SK-N-SH (cell line): ENCODE measurements at regions not wholly inside any gene's neighbourhood (a gene's known extent, or its start where the extent isn't known, plus 50 kb on each side); places are given as distances from the start of the nearest gene placed in this dataset.
"Not testable (repeated sequence)": the region's sequence is repeated elsewhere in the genome, so short reads cannot be mapped to it uniquely, and the experiment has no call there.

ENCODE experiments used
- EP300 ChIP-seq, 2 experiments: IDR thresholded peaks; 2 replicates each; pipeline versions ENCODE4 v1.4.0 to v1.6.1; 2012; ENCODE audit warnings: borderline replicate concordance in 1 of 2, low read depth in 1 of 2, low read length in 1 of 2
- EZH2phosphoT487 ChIP-seq: fragments of 200-600 bp; sonication (generic); IDR thresholded peaks from 2 replicates; pipeline ENCODE4 v1.6.1; 2017; ENCODE audit warnings: low read depth, mixed run types, mild to moderate bottlenecking, antibody characterized with exemption, moderate library complexity, borderline replicate concordance
- GATA2 ChIP-seq: sonication (generic); formaldehyde crosslinking; IDR thresholded peaks from 2 replicates; pipeline ENCODE4 v1.5.0; 2020; ENCODE audit warnings: mild to moderate bottlenecking, missing genetic modification reagents
- MXI1 ChIP-seq: IDR thresholded peaks from 2 replicates; pipeline ENCODE4 v1.6.1; 2012; ENCODE audit warnings: mild to moderate bottlenecking, low read depth, low read length, improper control_type of control experiment
- POLR2AphosphoS5 ChIP-seq: IDR thresholded peaks from 2 replicates; pipeline ENCODE4 v1.6.1; 2012; ENCODE audit warnings: low read depth, low read length
- RCOR1 ChIP-seq: fragments of 150-350 bp; IDR thresholded peaks from 2 replicates; pipeline ENCODE4 v1.6.1; 2017; ENCODE audit warnings: antibody characterized with exemption, low read length
- TF ChIP-seq, protein P1 (sequence below): IDR thresholded peaks from 2 replicates; pipeline ENCODE4 v1.4.0; 2012; ENCODE audit warnings: low read depth, borderline replicate concordance
- TF ChIP-seq, protein P2 (sequence below): fragments of 200-600 bp; sonication (generic); IDR thresholded peaks from 2 replicates; pipeline ENCODE4 v1.6.1; 2017; ENCODE audit warnings: antibody characterized with exemption, mild to moderate bottlenecking, moderate library complexity
- TF ChIP-seq, protein P3 (sequence below): fragments of 150-350 bp; IDR thresholded peaks from 2 replicates; pipeline ENCODE4 v1.6.1; 2017; ENCODE audit warnings: antibody characterized with exemption, low read length, low read depth, borderline replicate concordance

DNA sequence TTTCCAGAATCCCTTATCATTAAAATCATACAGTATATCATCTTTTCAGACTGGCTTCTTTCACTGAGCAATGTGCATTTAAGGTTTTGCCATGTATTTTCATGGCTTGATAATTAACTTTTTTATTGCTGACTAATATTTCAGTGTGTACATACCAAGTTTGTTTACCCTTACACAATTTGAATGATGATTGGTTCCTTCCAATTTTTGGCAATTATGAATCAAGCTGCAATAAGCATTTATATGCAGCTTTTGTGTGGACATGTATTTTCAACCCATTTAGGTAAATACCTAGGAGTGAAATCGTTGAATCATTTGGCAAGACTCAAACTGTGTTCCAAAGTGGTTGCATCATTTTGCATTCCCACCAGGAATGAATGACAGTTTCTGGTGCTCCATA lies 272.8 kb downstream of the CNTNAP3 start:
- not testable (repeated sequence) for TF ChIP-seq GATA2; EP300 (IDR thresholded peaks at IDR 0.05; ENCODE audit: borderline replicate concordance in 1 of 2, low read depth in 1 of 2, low read length in 1 of 2); MXI1; POLR2AphosphoS5; RCOR1; EZH2phosphoT487
- TF ChIP-seq, protein P1, sequence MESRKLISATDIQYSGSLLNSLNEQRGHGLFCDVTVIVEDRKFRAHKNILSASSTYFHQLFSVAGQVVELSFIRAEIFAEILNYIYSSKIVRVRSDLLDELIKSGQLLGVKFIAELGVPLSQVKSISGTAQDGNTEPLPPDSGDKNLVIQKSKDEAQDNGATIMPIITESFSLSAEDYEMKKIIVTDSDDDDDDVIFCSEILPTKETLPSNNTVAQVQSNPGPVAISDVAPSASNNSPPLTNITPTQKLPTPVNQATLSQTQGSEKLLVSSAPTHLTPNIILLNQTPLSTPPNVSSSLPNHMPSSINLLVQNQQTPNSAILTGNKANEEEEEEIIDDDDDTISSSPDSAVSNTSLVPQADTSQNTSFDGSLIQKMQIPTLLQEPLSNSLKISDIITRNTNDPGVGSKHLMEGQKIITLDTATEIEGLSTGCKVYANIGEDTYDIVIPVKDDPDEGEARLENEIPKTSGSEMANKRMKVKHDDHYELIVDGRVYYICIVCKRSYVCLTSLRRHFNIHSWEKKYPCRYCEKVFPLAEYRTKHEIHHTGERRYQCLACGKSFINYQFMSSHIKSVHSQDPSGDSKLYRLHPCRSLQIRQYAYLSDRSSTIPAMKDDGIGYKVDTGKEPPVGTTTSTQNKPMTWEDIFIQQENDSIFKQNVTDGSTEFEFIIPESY, result not testable (repeated sequence)
- TF ChIP-seq, protein P2, sequence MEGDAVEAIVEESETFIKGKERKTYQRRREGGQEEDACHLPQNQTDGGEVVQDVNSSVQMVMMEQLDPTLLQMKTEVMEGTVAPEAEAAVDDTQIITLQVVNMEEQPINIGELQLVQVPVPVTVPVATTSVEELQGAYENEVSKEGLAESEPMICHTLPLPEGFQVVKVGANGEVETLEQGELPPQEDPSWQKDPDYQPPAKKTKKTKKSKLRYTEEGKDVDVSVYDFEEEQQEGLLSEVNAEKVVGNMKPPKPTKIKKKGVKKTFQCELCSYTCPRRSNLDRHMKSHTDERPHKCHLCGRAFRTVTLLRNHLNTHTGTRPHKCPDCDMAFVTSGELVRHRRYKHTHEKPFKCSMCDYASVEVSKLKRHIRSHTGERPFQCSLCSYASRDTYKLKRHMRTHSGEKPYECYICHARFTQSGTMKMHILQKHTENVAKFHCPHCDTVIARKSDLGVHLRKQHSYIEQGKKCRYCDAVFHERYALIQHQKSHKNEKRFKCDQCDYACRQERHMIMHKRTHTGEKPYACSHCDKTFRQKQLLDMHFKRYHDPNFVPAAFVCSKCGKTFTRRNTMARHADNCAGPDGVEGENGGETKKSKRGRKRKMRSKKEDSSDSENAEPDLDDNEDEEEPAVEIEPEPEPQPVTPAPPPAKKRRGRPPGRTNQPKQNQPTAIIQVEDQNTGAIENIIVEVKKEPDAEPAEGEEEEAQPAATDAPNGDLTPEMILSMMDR, result not testable (repeated sequence)
- TF ChIP-seq, protein P3, sequence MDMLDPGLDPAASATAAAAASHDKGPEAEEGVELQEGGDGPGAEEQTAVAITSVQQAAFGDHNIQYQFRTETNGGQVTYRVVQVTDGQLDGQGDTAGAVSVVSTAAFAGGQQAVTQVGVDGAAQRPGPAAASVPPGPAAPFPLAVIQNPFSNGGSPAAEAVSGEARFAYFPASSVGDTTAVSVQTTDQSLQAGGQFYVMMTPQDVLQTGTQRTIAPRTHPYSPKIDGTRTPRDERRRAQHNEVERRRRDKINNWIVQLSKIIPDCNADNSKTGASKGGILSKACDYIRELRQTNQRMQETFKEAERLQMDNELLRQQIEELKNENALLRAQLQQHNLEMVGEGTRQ, result not testable (repeated sequence)
